Mesothelial cell of epicardium (in vitro differentiated cells): ENCODE measurements at regions not wholly inside any gene's neighbourhood (a gene's known extent, or its start where the extent isn't known, plus 50 kb on each side); places are given as distances from the start of the nearest gene placed in this dataset.

Source experiments
- DNase-seq, 2 experiments: peaks; one replicate each; pipeline ENCODE4 v3.0.0; 2021; ENCODE audit warnings: low spot score in 2 of 2; ENCODE audit not compliant: unreplicated experiment in 2 of 2
- H3K27ac Mint-ChIP-seq: 2 replicates; pipeline ENCODE4 v1.8.0; 2021; ENCODE audit warnings: mixed read lengths
- H3K27me3 Mint-ChIP-seq: 2 replicates; pipeline ENCODE4 v1.8.0; 2021; ENCODE audit warnings: low read depth, mixed read lengths
- H3K36me3 Mint-ChIP-seq: 2 replicates; pipeline ENCODE4 v1.8.0; 2021; ENCODE audit warnings: mixed read lengths
- H3K4me1 Mint-ChIP-seq: 2 replicates; pipeline ENCODE4 v1.8.0; 2021; ENCODE audit warnings: mixed read lengths
- H3K4me3 Mint-ChIP-seq: 2 replicates; pipeline ENCODE4 v1.8.0; 2021; ENCODE audit warnings: mild to moderate bottlenecking, moderate library complexity, mixed read lengths
- H3K9me3 Mint-ChIP-seq: 2 replicates; pipeline ENCODE4 v1.8.0; 2021; ENCODE audit warnings: mixed read lengths
- CTCF ChIP-seq: fragments of 200-600 bp; sonication (generic); IDR thresholded peaks from one replicate; pipeline ENCODE4 v1.5.0; 2021; ENCODE audit warnings: antibody characterized with exemption; ENCODE audit not compliant: unreplicated experiment

- no peak overlapping the region for H3K27ac Mint-ChIP-seq
- no peak for DNase-seq
- H3K27me3 Mint-ChIP-seq = no peaks in the 10 kb centered on the region
- H3K9me3 Mint-ChIP-seq = no peaks in the 10 kb centered on the region
- peaks cover 56% of the 10 kb centered on the region for H3K4me1 Mint-ChIP-seq
- TF ChIP-seq CTCF = no peak
- no peak overlapping the region for H3K4me3 Mint-ChIP-seq
- H3K36me3 Mint-ChIP-seq = no peaks in the 10 kb centered on the region
Observed at GRCh38 chr16:85309656-85310587, 197.7 kb upstream of the CIBAR2 start.

GRCh38 chr16:85310868-85311585, 198.8 kb upstream of the CIBAR2 start:
- Mint-ChIP-seq H3K27me3 (no peaks in the 10 kb centered on the region), H3K27ac (peak overlapping the region; percentile 21), H3K9me3 (no peaks in the 10 kb centered on the region), H3K4me3 (no peak overlapping the region), H3K36me3 (no peaks in the 10 kb centered on the region), H3K4me1 (peaks cover 53% of the 10 kb centered on the region)
- TF ChIP-seq CTCF = no peak
- DNase-seq = no peak

GRCh38 chr16:85311741-85312140, 199.5 kb upstream of the CIBAR2 start:
- Mint-ChIP-seq H3K27me3 (no peaks in the 10 kb centered on the region), H3K4me1 (peaks cover 52% of the 10 kb centered on the region), H3K9me3 (no peaks in the 10 kb centered on the region), H3K27ac (no peak overlapping the region), H3K4me3 (no peak overlapping the region), H3K36me3 (no peaks in the 10 kb centered on the region)
- no peak for DNase-seq
- no peak for TF ChIP-seq CTCF

GRCh38 chr16:85312174-85312573, 199.9 kb upstream of the CIBAR2 start:
- Mint-ChIP-seq H3K27me3 (no peaks in the 10 kb centered on the region), H3K27ac (peak overlapping the region; percentile 58), H3K4me1 (peaks cover 51% of the 10 kb centered on the region), H3K9me3 (no peaks in the 10 kb centered on the region), H3K36me3 (no peaks in the 10 kb centered on the region), H3K4me3 (no peak overlapping the region)
- TF ChIP-seq CTCF = no peak
- DNase-seq = no peak

- H3K4me1 Mint-ChIP-seq = peaks cover 49% of the 10 kb centered on the region
- no peak for DNase-seq
Observed at GRCh38 chr16:85312642-85313525, 200.6 kb upstream of the CIBAR2 start.

More at GRCh38 chr16:85312642-85313525, 200.6 kb upstream of the CIBAR2 start:
- Mint-ChIP-seq H3K27me3 (no peaks in the 10 kb centered on the region), H3K4me3 (no peak overlapping the region), H3K9me3 (no peaks in the 10 kb centered on the region), H3K36me3 (no peaks in the 10 kb centered on the region), H3K27ac (peak overlapping the region; percentile 58)
- no peak for TF ChIP-seq CTCF
